NOMO-1 (cell line): ENCODE measurements at regions not wholly inside any gene's neighbourhood (a gene's known extent, or its start where the extent isn't known, plus 50 kb on each side); places are given as distances from the start of the nearest gene placed in this dataset.

Source experiments
- DNase-seq, 2 experiments: peaks; one replicate each; lab custom pipeline; 2025; ENCODE audit not compliant: unreplicated experiment in 2 of 2; lab: John Stamatoyannopoulos, UW

- no peak for DNase-seq
Measured at GRCh38 chr13:76466043-76466442, 420.2 kb downstream of the KCTD12 start.

- no peak for DNase-seq
Measured at GRCh38 chr13:76463314-76463713, 422.9 kb downstream of the KCTD12 start.

- DNase-seq, result no peak
Measured at GRCh38 chr13:76461999-76462398, 424.2 kb downstream of the KCTD12 start.

- no peak for DNase-seq
Measured at GRCh38 chr13:76461484-76461883, 424.7 kb downstream of the KCTD12 start.

GRCh38 chr13:76459863-76460262 is 426.3 kb downstream of the KCTD12 start:
- DNase-seq, result no peak

GRCh38 chr13:76455960-76456359 is 430.2 kb downstream of the KCTD12 start:
- DNase-seq, result no peak

- DNase-seq, result no peak
Measured at GRCh38 chr13:76454991-76455390, 431.2 kb downstream of the KCTD12 start.

- no peak for DNase-seq
Measured at GRCh38 chr13:76449716-76450115, 436.5 kb downstream of the KCTD12 start.

GRCh38 chr13:76446191-76446590 is 440.0 kb downstream of the KCTD12 start:
- no peak for DNase-seq

GRCh38 chr13:76440568-76440967 is 445.6 kb downstream of the KCTD12 start:
- peak; percentile 5 to 32 for DNase-seq

- no peak for DNase-seq
Measured at GRCh38 chr13:76439546-76439945, 446.7 kb downstream of the KCTD12 start.

- DNase-seq, result no peak
Measured at GRCh38 chr13:76438050-76438449, 448.2 kb downstream of the KCTD12 start.

GRCh38 chr13:76425935-76426334 is 460.3 kb downstream of the KCTD12 start:
- no peak for DNase-seq

- DNase-seq, result no peak
Measured at GRCh38 chr13:76421011-76421410, 465.2 kb downstream of the KCTD12 start.

- DNase-seq, result no peak
Measured at GRCh38 chr13:76418404-76418803, 467.8 kb downstream of the KCTD12 start.

GRCh38 chr13:76414320-76414719 is 471.9 kb downstream of the KCTD12 start:
- no peak for DNase-seq

GRCh38 chr13:76406243-76406642 is 480.0 kb downstream of the KCTD12 start:
- DNase-seq, result no peak

- no peak for DNase-seq
Measured at GRCh38 chr13:76398425-76398824, 487.8 kb downstream of the KCTD12 start.

GRCh38 chr13:76397413-76397812 is 488.8 kb downstream of the KCTD12 start:
- no peak for DNase-seq

- DNase-seq, result no peak
Measured at GRCh38 chr13:76389321-76389720, 496.9 kb downstream of the KCTD12 start.

GRCh38 chr13:76387566-76387965 is 498.6 kb downstream of the KCTD12 start:
- peak; percentile 10 to 32 for DNase-seq

- no peak for DNase-seq
Measured at GRCh38 chr13:76386321-76386720, 499.9 kb downstream of the KCTD12 start.

GRCh38 chr13:76385586-76385985 is 500.6 kb downstream of the KCTD12 start:
- no peak for DNase-seq
